ENCODE measurements at regions not wholly inside any gene's neighbourhood (a gene's known extent, or its start where the extent isn't known, plus 50 kb on each side); places are given as distances from the start of the nearest gene placed in this dataset.

GRCh38 chr13:33763021-33763420 lies 54.9 kb upstream of the RFC3 start:
- DNase-seq: no peak

- peak; percentile 7 for DNase-seq
These were observed 53.2 kb upstream of the RFC3 start for GRCh38 chr13:33764716-33765115.

- DNase-seq: no peak
These were observed 51.4 kb upstream of the RFC3 start for GRCh38 chr13:33766329-33767123.

- DNase-seq: no peak
These were observed 50.8 kb upstream of the RFC3 start for GRCh38 chr13:33767140-33767539.

Data from DMS79 treated with DMSO at 0.1 percent for 48 hours (cell line).